ENCODE measurements at regions not wholly inside any gene's neighbourhood (a gene's known extent, or its start where the extent isn't known, plus 50 kb on each side); places are given as distances from the start of the nearest gene placed in this dataset.

DNA sequence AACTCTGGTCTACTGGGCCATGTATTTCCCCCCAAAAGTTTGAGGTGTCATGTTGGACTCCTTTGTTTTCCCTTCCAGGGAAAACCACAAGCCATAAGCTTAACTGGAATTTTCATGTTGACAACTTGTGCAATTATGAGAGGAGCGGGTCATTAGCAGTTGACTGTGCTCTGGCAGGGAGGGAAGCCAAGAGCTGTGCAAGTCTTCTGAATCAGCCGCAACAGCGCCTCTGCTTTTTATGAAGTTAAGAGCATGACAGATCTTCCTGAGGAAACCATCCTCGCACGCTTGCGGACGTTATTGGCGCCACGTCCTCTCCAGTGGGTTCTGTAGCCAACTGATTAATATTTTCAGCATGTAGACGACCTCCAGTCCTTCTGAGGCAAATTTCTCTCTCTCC lies 148.7 kb upstream of the MKI67 start:
- TF ChIP-seq, protein P1, sequence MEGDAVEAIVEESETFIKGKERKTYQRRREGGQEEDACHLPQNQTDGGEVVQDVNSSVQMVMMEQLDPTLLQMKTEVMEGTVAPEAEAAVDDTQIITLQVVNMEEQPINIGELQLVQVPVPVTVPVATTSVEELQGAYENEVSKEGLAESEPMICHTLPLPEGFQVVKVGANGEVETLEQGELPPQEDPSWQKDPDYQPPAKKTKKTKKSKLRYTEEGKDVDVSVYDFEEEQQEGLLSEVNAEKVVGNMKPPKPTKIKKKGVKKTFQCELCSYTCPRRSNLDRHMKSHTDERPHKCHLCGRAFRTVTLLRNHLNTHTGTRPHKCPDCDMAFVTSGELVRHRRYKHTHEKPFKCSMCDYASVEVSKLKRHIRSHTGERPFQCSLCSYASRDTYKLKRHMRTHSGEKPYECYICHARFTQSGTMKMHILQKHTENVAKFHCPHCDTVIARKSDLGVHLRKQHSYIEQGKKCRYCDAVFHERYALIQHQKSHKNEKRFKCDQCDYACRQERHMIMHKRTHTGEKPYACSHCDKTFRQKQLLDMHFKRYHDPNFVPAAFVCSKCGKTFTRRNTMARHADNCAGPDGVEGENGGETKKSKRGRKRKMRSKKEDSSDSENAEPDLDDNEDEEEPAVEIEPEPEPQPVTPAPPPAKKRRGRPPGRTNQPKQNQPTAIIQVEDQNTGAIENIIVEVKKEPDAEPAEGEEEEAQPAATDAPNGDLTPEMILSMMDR (IDR thresholded peaks at IDR 0.05), result no peak
- no peak for TF ChIP-seq POLR2A (IDR thresholded peaks at IDR 0.05)
